Body of pancreas (tissue), 4 donors: ENCODE measurements at regions not wholly inside any gene's neighbourhood (a gene's known extent, or its start where the extent isn't known, plus 50 kb on each side); places are given as distances from the start of the nearest gene placed in this dataset.

ENCODE experiments used
- ATAC-seq: fragments of 150-250 bp; one replicate; pipeline ENCODE4 v1.9.1; 2016
- DNase-seq, 4 donors: peaks; one replicate each; pipeline ENCODE4 v3.0.0-alpha.2; 2019
- H3K27ac ChIP-seq, 4 donors: fragments of 200-600 bp; sonication (generic); 1 replicate in 3 of 4; 2 replicates in 1 of 4; pipeline versions ENCODE4 v1.5.1 to v1.6.1; 2016 to 2019; ENCODE audit warnings: mild to moderate bottlenecking in 1 of 4, mixed read lengths in 1 of 4, moderate library complexity in 1 of 4
- H3K27me3 ChIP-seq, 2 donors: fragments of 200-600 bp; sonication (generic); one replicate each; pipeline ENCODE4 v1.6.0; 2016; ENCODE audit warnings: mild to moderate bottlenecking in 1 of 2
- H3K36me3 ChIP-seq, 2 donors: fragments of 200-600 bp; sonication (generic); replicated peaks in 1 of 2; 2 replicates each; pipeline ENCODE4 v1.5.1; 2016; ENCODE audit warnings: low read depth in 2 of 2; ENCODE audit not compliant: insufficient read depth in 1 of 2
- H3K4me1 ChIP-seq: fragments of 200-600 bp; sonication (generic); one replicate; pipeline ENCODE4 v1.6.0; 2016
- H3K4me3 ChIP-seq, 2 donors: fragments of 200-600 bp; sonication (generic); 1 replicate in 1 of 2; 2 replicates in 1 of 2; pipeline ENCODE4 v1.5.1; 2016 to 2019
- H3K9me3 ChIP-seq, 3 donors: fragments of 200-600 bp; sonication (generic); 1 replicate in 2 of 3; 2 replicates in 1 of 3; pipeline ENCODE4 v1.5.1; 2016
- POLR2A ChIP-seq, 3 donors: fragments of 450-650 bp; IDR thresholded peaks; one replicate each; pipeline ENCODE4 v1.6.1; 2016; ENCODE audit warnings: antibody characterized with exemption in 3 of 3, mild to moderate bottlenecking in 2 of 3
- WGBS, 2 donors: methylation state at CpG; one replicate each; pipeline ENCODE4 v1.1.5; 2017; 5-methylcytosine and 5-hydroxymethylcytosine counted together
- intact Hi-C: fragments of 100-400 bp; cut with DNase I; formaldehyde crosslinking; loops from one replicate; pipeline ENCODE4 v1.15.1; 2023
- TF ChIP-seq, protein P1 (sequence below), 7 experiments: fragments of 450-650 bp in 4 of 7; fragments of 200-600 bp in 3 of 7; sonication (generic) in 3 of 7; IDR thresholded peaks; one replicate each; pipeline ENCODE4 v1.5.1; 2016 to 2019; ENCODE audit warnings: antibody characterized with exemption in 7 of 7

- H3K9me3 ChIP-seq, result no peaks in the 10 kb centered on the region
- DNase-seq, result no peak
- no peak overlapping the region for H3K27ac ChIP-seq
- H3K36me3 ChIP-seq, result no peaks in the 10 kb centered on the region
- H3K4me3 ChIP-seq, result no peak overlapping the region
- intact Hi-C loops, result no loop called here
- WGBS, 2 donors, result 56 to 70% methylated on average over 6 of the region's 6 CpGs
- no peaks in the 10 kb centered on the region for H3K4me1 ChIP-seq
- ATAC-seq, result no peak
- TF ChIP-seq POLR2A (IDR thresholded peaks at IDR 0.05), result no peak
- TF ChIP-seq, protein P1, sequence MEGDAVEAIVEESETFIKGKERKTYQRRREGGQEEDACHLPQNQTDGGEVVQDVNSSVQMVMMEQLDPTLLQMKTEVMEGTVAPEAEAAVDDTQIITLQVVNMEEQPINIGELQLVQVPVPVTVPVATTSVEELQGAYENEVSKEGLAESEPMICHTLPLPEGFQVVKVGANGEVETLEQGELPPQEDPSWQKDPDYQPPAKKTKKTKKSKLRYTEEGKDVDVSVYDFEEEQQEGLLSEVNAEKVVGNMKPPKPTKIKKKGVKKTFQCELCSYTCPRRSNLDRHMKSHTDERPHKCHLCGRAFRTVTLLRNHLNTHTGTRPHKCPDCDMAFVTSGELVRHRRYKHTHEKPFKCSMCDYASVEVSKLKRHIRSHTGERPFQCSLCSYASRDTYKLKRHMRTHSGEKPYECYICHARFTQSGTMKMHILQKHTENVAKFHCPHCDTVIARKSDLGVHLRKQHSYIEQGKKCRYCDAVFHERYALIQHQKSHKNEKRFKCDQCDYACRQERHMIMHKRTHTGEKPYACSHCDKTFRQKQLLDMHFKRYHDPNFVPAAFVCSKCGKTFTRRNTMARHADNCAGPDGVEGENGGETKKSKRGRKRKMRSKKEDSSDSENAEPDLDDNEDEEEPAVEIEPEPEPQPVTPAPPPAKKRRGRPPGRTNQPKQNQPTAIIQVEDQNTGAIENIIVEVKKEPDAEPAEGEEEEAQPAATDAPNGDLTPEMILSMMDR (IDR thresholded peaks at IDR 0.05), result no peak
- H3K27me3 ChIP-seq, result no peaks in the 10 kb centered on the region
These were observed 1068.6 kb downstream of the BCL11B start for GRCh38 chr14:98203421-98203820.

GRCh38 chr14:98204139-98204538 is 1067.9 kb downstream of the BCL11B start:
- Histone ChIP-seq H3K36me3 (no peaks in the 10 kb centered on the region), H3K4me3 (no peak overlapping the region), H3K9me3 (no peaks in the 10 kb centered on the region), H3K4me1 (no peaks in the 10 kb centered on the region), H3K27me3 (no peaks in the 10 kb centered on the region), H3K27ac (no peak overlapping the region)
- intact Hi-C loops, result no loop called here
- DNase-seq (no peak), ATAC-seq (no peak)
- TF ChIP-seq, protein P1 (IDR thresholded peaks at IDR 0.05), result no peak
- no peak for TF ChIP-seq POLR2A (IDR thresholded peaks at IDR 0.05)
- WGBS, 2 donors, result 39 to 52% methylated on average over 3 of the region's 3 CpGs

DNA sequence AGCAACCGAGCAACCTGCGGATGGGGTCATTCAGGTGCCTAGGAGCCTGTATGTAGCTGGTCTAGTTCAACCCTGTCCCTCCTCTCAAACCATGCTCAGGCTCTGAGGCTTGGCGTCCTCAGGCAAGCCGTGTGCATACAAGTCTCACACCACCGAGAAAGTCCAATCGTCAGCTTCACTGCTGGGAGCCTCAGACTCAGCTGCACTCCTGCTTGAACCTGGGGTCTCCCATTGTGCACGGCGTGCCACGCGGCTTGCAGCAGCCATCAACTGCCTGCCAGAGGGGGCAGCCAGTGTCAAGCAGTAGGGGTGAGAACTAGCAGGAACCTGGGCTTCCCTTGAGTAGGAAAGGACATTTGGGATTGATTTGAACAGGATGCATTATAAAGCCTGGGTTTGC is 1064.6 kb downstream of the BCL11B start:
- TF ChIP-seq, protein P1 (IDR thresholded peaks at IDR 0.05), result no peak
- no peak for TF ChIP-seq POLR2A (IDR thresholded peaks at IDR 0.05)
- intact Hi-C loops, result no loop called here
- no peak overlapping the region for H3K4me3 ChIP-seq
- no peak overlapping the region for H3K27ac ChIP-seq
- no peak for DNase-seq
- no peaks in the 10 kb centered on the region for H3K36me3 ChIP-seq
- H3K27me3 ChIP-seq, result no peaks in the 10 kb centered on the region
- no peaks in the 10 kb centered on the region for H3K4me1 ChIP-seq
- no peak for ATAC-seq
- 39 to 50% methylated on average over 4 to 10 of the region's 10 CpGs for WGBS, 2 donors
- H3K9me3 ChIP-seq, result no peaks in the 10 kb centered on the region

- Histone ChIP-seq H3K4me3 (no peak overlapping the region), H3K27me3 (no peaks in the 10 kb centered on the region), H3K27ac (no peak overlapping the region), H3K4me1 (no peaks in the 10 kb centered on the region), H3K9me3 (no peaks in the 10 kb centered on the region), H3K36me3 (no peaks in the 10 kb centered on the region)
- no peak for DNase-seq
- ATAC-seq, result no peak
- intact Hi-C loops, result no loop called here
- no peak for TF ChIP-seq POLR2A (IDR thresholded peaks at IDR 0.05)
- TF ChIP-seq, protein P1 (IDR thresholded peaks at IDR 0.05), result no peak
These were observed 1063.8 kb downstream of the BCL11B start for GRCh38 chr14:98208211-98208611.

GRCh38 chr14:98208943-98209342 is 1063.1 kb downstream of the BCL11B start:
- Histone ChIP-seq H3K36me3 (no peaks in the 10 kb centered on the region), H3K4me3 (no peak overlapping the region), H3K4me1 (no peaks in the 10 kb centered on the region), H3K27ac (no peak overlapping the region), H3K27me3 (no peaks in the 10 kb centered on the region), H3K9me3 (no peaks in the 10 kb centered on the region)
- no peak for DNase-seq
- TF ChIP-seq POLR2A (IDR thresholded peaks at IDR 0.05), result no peak
- TF ChIP-seq, protein P1 (IDR thresholded peaks at IDR 0.05), result no peak
- WGBS, 2 donors, result 44 to 75% methylated on average over 4 of the region's 4 CpGs
- intact Hi-C loops, result no loop called here
- ATAC-seq, result no peak
